Left ventricle myocardium inferior (tissue), 1 donor: ENCODE measurements at regions not wholly inside any gene's neighbourhood (a gene's known extent, or its start where the extent isn't known, plus 50 kb on each side); places are given as distances from the start of the nearest gene placed in this dataset.

ENCODE experiments used
- DNase-seq: peaks from one replicate; pipeline ENCODE4 v3.0.0-alpha.2; 2020
- H3K27ac ChIP-seq: fragments of 200-600 bp; replicated peaks from 2 replicates; pipeline ENCODE4 v1.8.0; 2021
- H3K27me3 ChIP-seq: fragments of 200-600 bp; 2 replicates; pipeline ENCODE4 v1.8.0; 2021; ENCODE audit warnings: low read depth
- H3K36me3 ChIP-seq: fragments of 200-600 bp; 2 replicates; pipeline ENCODE4 v1.8.0; 2021
- H3K4me1 ChIP-seq: fragments of 200-600 bp; 2 replicates; pipeline ENCODE4 v1.8.0; 2021
- H3K4me3 ChIP-seq: fragments of 200-600 bp; 2 replicates; pipeline ENCODE4 v1.8.0; 2021; ENCODE audit warnings: mild to moderate bottlenecking, moderate library complexity
- H3K9me3 ChIP-seq: fragments of 200-600 bp; replicated peaks from 2 replicates; pipeline ENCODE4 v1.8.0; 2021
- CTCF ChIP-seq: fragments of 200-600 bp; IDR thresholded peaks from 2 replicates; pipeline ENCODE4 v1.8.0; 2021; ENCODE audit warnings: antibody characterized with exemption, mild to moderate bottlenecking, borderline replicate concordance
- intact Hi-C: fragments of 100-400 bp; cut with micrococcal nuclease; formaldehyde crosslinking; loops from one replicate; pipeline ENCODE4 v1.11.0; 2022
- donor health status: DM: no; HTN: yes; CAD: no; lungs with severe emphysema.

GRCh38 chr11:104738918-104739317 is 159.3 kb downstream of the CASP12 start:
- Histone ChIP-seq H3K4me1 (no peaks in the 10 kb centered on the region), H3K36me3 (no peaks in the 10 kb centered on the region), H3K4me3 (no peak overlapping the region), H3K27me3 (no peaks in the 10 kb centered on the region), H3K9me3 (no peaks in the 10 kb centered on the region), H3K27ac (no peak overlapping the region)
- DNase-seq: no peak
- intact Hi-C loops: no loop called here
- TF ChIP-seq CTCF: no peak

GRCh38 chr11:104738208-104738607 is 160.1 kb downstream of the CASP12 start:
- no peak for TF ChIP-seq CTCF
- no peaks in the 10 kb centered on the region for H3K36me3 ChIP-seq
- DNase-seq: no peak
- H3K9me3 ChIP-seq: no peaks in the 10 kb centered on the region
- no peaks in the 10 kb centered on the region for H3K27me3 ChIP-seq
- H3K4me3 ChIP-seq: no peak overlapping the region
- H3K27ac ChIP-seq: no peak overlapping the region
- intact Hi-C loops: no loop called here
- no peaks in the 10 kb centered on the region for H3K4me1 ChIP-seq

GRCh38 chr11:104736502-104736901 is 161.8 kb downstream of the CASP12 start:
- intact Hi-C loops: no loop called here
- Histone ChIP-seq H3K4me1 (no peaks in the 10 kb centered on the region), H3K27me3 (no peaks in the 10 kb centered on the region), H3K4me3 (no peak overlapping the region), H3K27ac (no peak overlapping the region), H3K9me3 (no peaks in the 10 kb centered on the region), H3K36me3 (no peaks in the 10 kb centered on the region)
- DNase-seq: no peak
- TF ChIP-seq CTCF: no peak

- no peak overlapping the region for H3K4me3 ChIP-seq
- H3K27ac ChIP-seq: no peak overlapping the region
- no peak for TF ChIP-seq CTCF
- intact Hi-C loops: no loop called here
- no peaks in the 10 kb centered on the region for H3K27me3 ChIP-seq
- no peaks in the 10 kb centered on the region for H3K36me3 ChIP-seq
- no peaks in the 10 kb centered on the region for H3K4me1 ChIP-seq
- no peak for DNase-seq
- H3K9me3 ChIP-seq: no peaks in the 10 kb centered on the region
These were observed 163.3 kb downstream of the CASP12 start for GRCh38 chr11:104734998-104735397.

- intact Hi-C loops: no loop called here
- TF ChIP-seq CTCF: no peak
- no peaks in the 10 kb centered on the region for H3K9me3 ChIP-seq
- DNase-seq: no peak
- H3K36me3 ChIP-seq: no peaks in the 10 kb centered on the region
- no peak overlapping the region for H3K27ac ChIP-seq
- no peaks in the 10 kb centered on the region for H3K4me1 ChIP-seq
- H3K4me3 ChIP-seq: no peak overlapping the region
- H3K27me3 ChIP-seq: no peaks in the 10 kb centered on the region
These were observed 166.4 kb downstream of the CASP12 start for GRCh38 chr11:104731890-104732289.

- intact Hi-C loops: no loop called here
- TF ChIP-seq CTCF: no peak
- Histone ChIP-seq H3K27me3 (no peaks in the 10 kb centered on the region), H3K36me3 (no peaks in the 10 kb centered on the region), H3K4me1 (no peaks in the 10 kb centered on the region), H3K4me3 (no peak overlapping the region), H3K27ac (no peak overlapping the region), H3K9me3 (peaks cover 3% of the 10 kb centered on the region)
- no peak for DNase-seq
These were observed 169.3 kb downstream of the CASP12 start for GRCh38 chr11:104728927-104729326.
